Ishikawa (cell line): ENCODE measurements at regions not wholly inside any gene's neighbourhood (a gene's known extent, or its start where the extent isn't known, plus 50 kb on each side); places are given as distances from the start of the nearest gene placed in this dataset.

Experiments
- CEBPB ChIP-seq: IDR thresholded peaks from 2 replicates; pipeline ENCODE4 v1.6.1; 2012
- CREB1 ChIP-seq: IDR thresholded peaks from 2 replicates; pipeline ENCODE4 v1.6.1; 2012; ENCODE audit warnings: low read depth
- EGR1 ChIP-seq: IDR thresholded peaks from 2 replicates; pipeline ENCODE4 v1.6.1; 2012
- EP300 ChIP-seq: IDR thresholded peaks from 2 replicates; pipeline ENCODE4 v1.6.1; 2012; ENCODE audit warnings: borderline replicate concordance
- FOXM1 ChIP-seq: IDR thresholded peaks from 2 replicates; pipeline ENCODE4 v1.6.1; 2012; ENCODE audit warnings: low read depth, borderline replicate concordance
- NFIC ChIP-seq: IDR thresholded peaks from 2 replicates; pipeline ENCODE4 v1.6.1; 2012
- RAD21 ChIP-seq: IDR thresholded peaks from 2 replicates; pipeline ENCODE4 v1.6.1; 2012; ENCODE audit warnings: low read depth
- TAF1 ChIP-seq: IDR thresholded peaks from 2 replicates; pipeline ENCODE4 v1.6.1; 2012; ENCODE audit warnings: low read depth, mild to moderate bottlenecking
- TCF12 ChIP-seq: IDR thresholded peaks from 2 replicates; pipeline ENCODE4 v1.6.1; 2012; ENCODE audit warnings: low read depth
- TEAD4 ChIP-seq: IDR thresholded peaks from 2 replicates; pipeline ENCODE4 v1.6.1; 2012
- YY1 ChIP-seq: IDR thresholded peaks from 2 replicates; pipeline ENCODE4 v1.6.1; 2012; ENCODE audit warnings: low read depth
- ZBTB7A ChIP-seq: IDR thresholded peaks from 2 replicates; pipeline ENCODE4 v1.6.1; 2012; ENCODE audit warnings: low read depth
- TF ChIP-seq, protein P1 (sequence below): IDR thresholded peaks from 2 replicates; pipeline ENCODE4 v1.6.1; 2012
- TF ChIP-seq, protein P2 (sequence below): IDR thresholded peaks from 2 replicates; pipeline ENCODE4 v1.6.1; 2012; ENCODE audit warnings: low read depth, mild to moderate bottlenecking
- TF ChIP-seq, protein P3 (sequence below): IDR thresholded peaks from 2 replicates; pipeline ENCODE4 v1.6.1; 2012

GRCh38 chr5:13187186-13187585, 757.3 kb downstream of the DNAH5 start:
- TF ChIP-seq FOXM1, result no peak
- TF ChIP-seq CREB1, result no peak
- TF ChIP-seq TCF12, result no peak
- TF ChIP-seq RAD21, result no peak
- TF ChIP-seq YY1, result no peak
- TF ChIP-seq TEAD4, result no peak
- TF ChIP-seq CEBPB, result no peak
- no peak for TF ChIP-seq ZBTB7A
- TF ChIP-seq, protein P1, sequence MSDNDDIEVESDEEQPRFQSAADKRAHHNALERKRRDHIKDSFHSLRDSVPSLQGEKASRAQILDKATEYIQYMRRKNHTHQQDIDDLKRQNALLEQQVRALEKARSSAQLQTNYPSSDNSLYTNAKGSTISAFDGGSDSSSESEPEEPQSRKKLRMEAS, result no peak
- no peak for TF ChIP-seq EGR1
- no peak for TF ChIP-seq NFIC
- TF ChIP-seq, protein P2, sequence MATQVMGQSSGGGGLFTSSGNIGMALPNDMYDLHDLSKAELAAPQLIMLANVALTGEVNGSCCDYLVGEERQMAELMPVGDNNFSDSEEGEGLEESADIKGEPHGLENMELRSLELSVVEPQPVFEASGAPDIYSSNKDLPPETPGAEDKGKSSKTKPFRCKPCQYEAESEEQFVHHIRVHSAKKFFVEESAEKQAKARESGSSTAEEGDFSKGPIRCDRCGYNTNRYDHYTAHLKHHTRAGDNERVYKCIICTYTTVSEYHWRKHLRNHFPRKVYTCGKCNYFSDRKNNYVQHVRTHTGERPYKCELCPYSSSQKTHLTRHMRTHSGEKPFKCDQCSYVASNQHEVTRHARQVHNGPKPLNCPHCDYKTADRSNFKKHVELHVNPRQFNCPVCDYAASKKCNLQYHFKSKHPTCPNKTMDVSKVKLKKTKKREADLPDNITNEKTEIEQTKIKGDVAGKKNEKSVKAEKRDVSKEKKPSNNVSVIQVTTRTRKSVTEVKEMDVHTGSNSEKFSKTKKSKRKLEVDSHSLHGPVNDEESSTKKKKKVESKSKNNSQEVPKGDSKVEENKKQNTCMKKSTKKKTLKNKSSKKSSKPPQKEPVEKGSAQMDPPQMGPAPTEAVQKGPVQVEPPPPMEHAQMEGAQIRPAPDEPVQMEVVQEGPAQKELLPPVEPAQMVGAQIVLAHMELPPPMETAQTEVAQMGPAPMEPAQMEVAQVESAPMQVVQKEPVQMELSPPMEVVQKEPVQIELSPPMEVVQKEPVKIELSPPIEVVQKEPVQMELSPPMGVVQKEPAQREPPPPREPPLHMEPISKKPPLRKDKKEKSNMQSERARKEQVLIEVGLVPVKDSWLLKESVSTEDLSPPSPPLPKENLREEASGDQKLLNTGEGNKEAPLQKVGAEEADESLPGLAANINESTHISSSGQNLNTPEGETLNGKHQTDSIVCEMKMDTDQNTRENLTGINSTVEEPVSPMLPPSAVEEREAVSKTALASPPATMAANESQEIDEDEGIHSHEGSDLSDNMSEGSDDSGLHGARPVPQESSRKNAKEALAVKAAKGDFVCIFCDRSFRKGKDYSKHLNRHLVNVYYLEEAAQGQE, result no peak
- TF ChIP-seq, protein P3, sequence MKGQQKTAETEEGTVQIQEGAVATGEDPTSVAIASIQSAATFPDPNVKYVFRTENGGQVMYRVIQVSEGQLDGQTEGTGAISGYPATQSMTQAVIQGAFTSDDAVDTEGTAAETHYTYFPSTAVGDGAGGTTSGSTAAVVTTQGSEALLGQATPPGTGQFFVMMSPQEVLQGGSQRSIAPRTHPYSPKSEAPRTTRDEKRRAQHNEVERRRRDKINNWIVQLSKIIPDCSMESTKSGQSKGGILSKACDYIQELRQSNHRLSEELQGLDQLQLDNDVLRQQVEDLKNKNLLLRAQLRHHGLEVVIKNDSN, result no peak
- TF ChIP-seq TAF1, result no peak
- no peak for TF ChIP-seq EP300

DNA sequence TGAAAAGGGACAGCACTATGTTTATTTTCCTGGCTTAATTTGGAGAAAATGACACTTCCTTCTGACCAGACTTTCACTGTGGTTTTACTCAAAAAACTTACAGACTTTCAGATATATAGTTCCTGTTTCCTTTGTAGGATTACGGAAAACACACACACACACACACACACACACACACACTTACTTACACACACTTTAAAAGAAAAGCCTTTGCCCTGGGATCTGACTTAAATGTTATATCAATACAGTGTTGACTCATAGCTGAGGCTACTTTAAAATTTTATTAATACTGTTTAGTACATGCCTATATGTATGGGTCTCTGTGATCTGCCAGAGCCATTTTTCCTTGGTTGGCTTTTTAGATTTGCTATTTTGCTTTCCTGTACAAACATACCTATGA, 758.3 kb downstream of the DNAH5 start:
- no peak for TF ChIP-seq TCF12
- TF ChIP-seq TAF1, result no peak
- TF ChIP-seq ZBTB7A, result no peak
- TF ChIP-seq CREB1, result no peak
- TF ChIP-seq, protein P2, result no peak
- no peak for TF ChIP-seq RAD21
- TF ChIP-seq, protein P3, result no peak
- TF ChIP-seq, protein P1, result no peak
- no peak for TF ChIP-seq NFIC
- no peak for TF ChIP-seq TEAD4
- no peak for TF ChIP-seq EGR1
- no peak for TF ChIP-seq FOXM1
- TF ChIP-seq YY1, result no peak
- TF ChIP-seq CEBPB, result no peak

- TF ChIP-seq NFIC, result no peak
- TF ChIP-seq TEAD4, result no peak
- no peak for TF ChIP-seq EGR1
- no peak for TF ChIP-seq EP300
- TF ChIP-seq, protein P2, result no peak
- TF ChIP-seq ZBTB7A, result no peak
- no peak for TF ChIP-seq TAF1
- TF ChIP-seq FOXM1, result no peak
- no peak for TF ChIP-seq CREB1
- TF ChIP-seq, protein P3, result no peak
- TF ChIP-seq RAD21, result no peak
- no peak for TF ChIP-seq CEBPB
- TF ChIP-seq, protein P1, result no peak
Observed at GRCh38 chr5:13179407-13180087, 764.9 kb downstream of the DNAH5 start.

GRCh38 chr5:13143630-13144029, 800.9 kb downstream of the DNAH5 start:
- TF ChIP-seq, protein P1, result no peak
- no peak for TF ChIP-seq EGR1
- no peak for TF ChIP-seq YY1
- TF ChIP-seq NFIC, result no peak
- TF ChIP-seq ZBTB7A, result no peak
- TF ChIP-seq RAD21, result no peak
- no peak for TF ChIP-seq CREB1
- no peak for TF ChIP-seq TCF12
- no peak for TF ChIP-seq TEAD4
